ENCODE measurements at regions not wholly inside any gene's neighbourhood (a gene's known extent, or its start where the extent isn't known, plus 50 kb on each side); places are given as distances from the start of the nearest gene placed in this dataset.

DNA sequence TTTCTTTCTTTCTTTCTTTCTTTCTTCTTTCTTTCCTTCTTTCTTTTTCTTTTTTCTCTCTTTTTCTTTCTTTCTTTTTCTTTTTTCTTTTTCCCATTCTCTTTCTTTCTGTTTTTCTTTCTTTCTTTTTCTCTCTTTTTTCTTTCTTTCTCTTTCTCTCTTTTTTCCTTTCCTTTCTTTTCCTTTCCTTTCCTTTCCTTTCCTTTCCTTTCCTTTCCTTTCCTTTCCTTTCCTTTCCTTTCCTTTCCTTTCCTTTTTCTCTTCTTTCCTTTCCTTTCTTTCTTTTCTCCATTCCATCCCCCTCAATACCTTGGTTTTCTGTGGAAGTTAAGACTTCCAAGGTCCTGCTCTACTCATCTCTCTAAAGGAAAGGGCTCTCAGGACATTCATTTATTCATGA, 102.8 kb upstream of the CLNK start:
- H3K36me3 ChIP-seq (ENCODE audit: insufficient read depth, low read length, poor library complexity, severe bottlenecking) = no peaks in the 10 kb centered on the region
- CTCF ChIA-PET = no interaction called here
- H3K27me3 ChIP-seq (replicated peaks; ENCODE audit: insufficient read depth, low read depth, low read length, poor library complexity) = no peaks in the 10 kb centered on the region
- no peak for DNase-seq (ENCODE audit: low spot score)
- no peak overlapping the region for H3K27ac ChIP-seq (ENCODE audit: low read depth, low read length, poor library complexity, severe bottlenecking)
- POLR2A ChIA-PET (ENCODE audit: low non-redundant PET) = no interaction called here
- H3K4me1 ChIP-seq (ENCODE audit: insufficient read depth, low read length, poor library complexity, severe bottlenecking) = no peaks in the 10 kb centered on the region
- no TSS peak for BruUV-seq (replicated peaks)
- H3K9me3 ChIP-seq (ENCODE audit: low read depth, low read length, poor library complexity, severe bottlenecking) = peaks cover 31% of the 10 kb centered on the region
- intact Hi-C loops (cut with micrococcal nuclease; ENCODE audit: unreplicated experiment) = no loop called here
- no peak overlapping the region for H3K4me3 ChIP-seq (ENCODE audit: low read depth, low read length, poor library complexity, severe bottlenecking)
- no peak for TF ChIP-seq EZH2 (IDR thresholded peaks at IDR 0.05; ENCODE audit: borderline replicate concordance, low read depth, low read length, poor library complexity, severe bottlenecking)
- TF ChIP-seq, protein P1, sequence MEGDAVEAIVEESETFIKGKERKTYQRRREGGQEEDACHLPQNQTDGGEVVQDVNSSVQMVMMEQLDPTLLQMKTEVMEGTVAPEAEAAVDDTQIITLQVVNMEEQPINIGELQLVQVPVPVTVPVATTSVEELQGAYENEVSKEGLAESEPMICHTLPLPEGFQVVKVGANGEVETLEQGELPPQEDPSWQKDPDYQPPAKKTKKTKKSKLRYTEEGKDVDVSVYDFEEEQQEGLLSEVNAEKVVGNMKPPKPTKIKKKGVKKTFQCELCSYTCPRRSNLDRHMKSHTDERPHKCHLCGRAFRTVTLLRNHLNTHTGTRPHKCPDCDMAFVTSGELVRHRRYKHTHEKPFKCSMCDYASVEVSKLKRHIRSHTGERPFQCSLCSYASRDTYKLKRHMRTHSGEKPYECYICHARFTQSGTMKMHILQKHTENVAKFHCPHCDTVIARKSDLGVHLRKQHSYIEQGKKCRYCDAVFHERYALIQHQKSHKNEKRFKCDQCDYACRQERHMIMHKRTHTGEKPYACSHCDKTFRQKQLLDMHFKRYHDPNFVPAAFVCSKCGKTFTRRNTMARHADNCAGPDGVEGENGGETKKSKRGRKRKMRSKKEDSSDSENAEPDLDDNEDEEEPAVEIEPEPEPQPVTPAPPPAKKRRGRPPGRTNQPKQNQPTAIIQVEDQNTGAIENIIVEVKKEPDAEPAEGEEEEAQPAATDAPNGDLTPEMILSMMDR (conservative IDR thresholded peaks at IDR 0.05; ENCODE audit: low read depth, low read length) = no peak

DNA sequence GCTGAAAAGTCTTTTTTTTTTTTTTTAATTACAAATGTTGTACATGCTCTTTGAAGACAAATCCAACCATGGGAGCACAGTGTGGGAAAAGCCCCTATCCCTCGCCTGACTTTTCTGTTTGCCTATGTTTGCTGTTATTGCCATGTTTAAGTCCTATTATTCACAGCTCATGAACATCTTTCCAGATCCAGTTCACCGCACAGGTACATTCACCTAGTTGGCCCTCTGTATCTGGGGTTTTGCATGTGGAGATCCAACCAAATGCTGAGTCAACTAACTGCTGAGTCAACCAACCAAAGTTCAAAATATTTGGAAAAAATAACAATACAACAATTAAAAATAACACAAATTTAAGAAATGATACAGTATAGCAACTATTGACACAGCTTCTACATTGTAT, 100.1 kb upstream of the CLNK start:
- BruUV-seq (replicated peaks) = no TSS peak
- H3K4me1 ChIP-seq (ENCODE audit: insufficient read depth, low read length, poor library complexity, severe bottlenecking) = no peaks in the 10 kb centered on the region
- no peaks in the 10 kb centered on the region for H3K27me3 ChIP-seq (replicated peaks; ENCODE audit: insufficient read depth, low read depth, low read length, poor library complexity)
- H3K36me3 ChIP-seq (ENCODE audit: insufficient read depth, low read length, poor library complexity, severe bottlenecking) = no peaks in the 10 kb centered on the region
- ChIA-PET POLR2A (ENCODE audit: low non-redundant PET) (no interaction called here), CTCF (no interaction called here)
- no peak overlapping the region for H3K27ac ChIP-seq (ENCODE audit: low read depth, low read length, poor library complexity, severe bottlenecking)
- H3K9me3 ChIP-seq (ENCODE audit: low read depth, low read length, poor library complexity, severe bottlenecking) = peaks cover 39% of the 10 kb centered on the region
- H3K4me3 ChIP-seq (ENCODE audit: low read depth, low read length, poor library complexity, severe bottlenecking) = no peak overlapping the region
- no peak for DNase-seq (ENCODE audit: low spot score)
- intact Hi-C loops (cut with micrococcal nuclease; ENCODE audit: unreplicated experiment) = no loop called here
- TF ChIP-seq EZH2 (IDR thresholded peaks at IDR 0.05; ENCODE audit: borderline replicate concordance, low read depth, low read length, poor library complexity, severe bottlenecking) = no peak
- TF ChIP-seq, protein P1 (conservative IDR thresholded peaks at IDR 0.05; ENCODE audit: low read depth, low read length) = no peak

DNA sequence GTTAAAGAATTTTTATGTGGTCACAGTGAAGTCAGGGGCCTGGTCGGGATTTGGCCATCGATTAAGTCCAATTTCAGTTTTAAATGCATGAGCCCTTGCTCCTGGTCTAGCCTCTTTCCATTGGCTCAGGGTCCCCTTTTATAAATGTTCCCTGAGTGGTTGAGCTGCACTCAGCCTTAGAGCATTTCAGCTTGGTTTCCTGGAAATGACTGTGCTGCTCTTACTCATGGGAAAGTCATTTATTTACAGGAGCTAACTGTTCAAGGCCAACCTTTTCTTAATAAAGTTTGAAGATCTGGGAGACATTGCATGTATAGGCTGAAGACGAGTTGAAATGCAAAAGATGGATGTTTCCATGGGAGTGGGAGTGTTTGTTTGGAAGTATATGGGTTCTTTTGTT, 98.8 kb upstream of the CLNK start:
- Histone ChIP-seq H3K4me1 (ENCODE audit: insufficient read depth, low read length, poor library complexity, severe bottlenecking) (no peaks in the 10 kb centered on the region), H3K4me3 (ENCODE audit: low read depth, low read length, poor library complexity, severe bottlenecking) (no peak overlapping the region), H3K27me3 (replicated peaks; ENCODE audit: insufficient read depth, low read depth, low read length, poor library complexity) (no peaks in the 10 kb centered on the region), H3K36me3 (ENCODE audit: insufficient read depth, low read length, poor library complexity, severe bottlenecking) (no peaks in the 10 kb centered on the region), H3K9me3 (ENCODE audit: low read depth, low read length, poor library complexity, severe bottlenecking) (peaks cover 36% of the 10 kb centered on the region), H3K27ac (ENCODE audit: low read depth, low read length, poor library complexity, severe bottlenecking) (no peak overlapping the region)
- intact Hi-C loops (cut with micrococcal nuclease; ENCODE audit: unreplicated experiment) = no loop called here
- DNase-seq (ENCODE audit: low spot score) = no peak
- ChIA-PET POLR2A (ENCODE audit: low non-redundant PET) (no interaction called here), CTCF (no interaction called here)
- no peak for TF ChIP-seq EZH2 (IDR thresholded peaks at IDR 0.05; ENCODE audit: borderline replicate concordance, low read depth, low read length, poor library complexity, severe bottlenecking)
- TF ChIP-seq, protein P1 (conservative IDR thresholded peaks at IDR 0.05; ENCODE audit: low read depth, low read length) = no peak
- BruUV-seq (replicated peaks) = no TSS peak

All from A673 (cell line).